Activated CD8-positive, alpha-beta T cell treated with anti-CD3 and anti-CD28 coated beads for 36 hours (primary cell): ENCODE measurements at regions not wholly inside any gene's neighbourhood (a gene's known extent, or its start where the extent isn't known, plus 50 kb on each side); places are given as distances from the start of the nearest gene placed in this dataset.

ENCODE experiments used
- ATAC-seq: fragments of 200-7000 bp; cut with Tn5 transposase; one replicate; pipeline ENCODE4 v1.10.0; 2021; ENCODE audit warnings: mild to moderate bottlenecking, moderate library complexity
- CTCF ChIA-PET: fragments of 350-600 bp; sonication (Branson Sonifier 250); formaldehyde crosslinking; loops from one replicate; lab custom pipeline; 2021; ENCODE audit warnings: antibody characterized with exemption; lab: Charles Lee
- POLR2A ChIA-PET: fragments of 350-600 bp; sonication (Branson Sonifier 250); formaldehyde crosslinking; loops from one replicate; lab custom pipeline; 2021; ENCODE audit warnings: antibody characterized with exemption; lab: Charles Lee
- DNase-seq: peaks from one replicate; pipeline ENCODE4 v3.0.0-alpha.2; 2020
- H3K27ac Mint-ChIP-seq: one replicate; pipeline ENCODE4 v1.8.0; 2021; ENCODE audit warnings: mild to moderate bottlenecking, mixed read lengths
- H3K27me3 Mint-ChIP-seq: one replicate; pipeline ENCODE4 v1.8.0; 2021; ENCODE audit warnings: mixed read lengths
- H3K36me3 Mint-ChIP-seq: one replicate; pipeline ENCODE4 v1.8.0; 2021; ENCODE audit warnings: low read depth, mixed read lengths
- H3K4me1 Mint-ChIP-seq: one replicate; pipeline ENCODE4 v1.8.0; 2021; ENCODE audit warnings: low read depth, mixed read lengths
- H3K4me3 Mint-ChIP-seq: one replicate; pipeline ENCODE4 v1.8.0; 2021; ENCODE audit warnings: mild to moderate bottlenecking, moderate library complexity, mixed read lengths
- H3K9me3 Mint-ChIP-seq: one replicate; pipeline ENCODE4 v1.8.0; 2021; ENCODE audit warnings: mixed read lengths
- CTCF ChIP-seq: fragments of 200-600 bp; IDR thresholded peaks from one replicate; pipeline ENCODE4 v1.8.0; 2022; ENCODE audit warnings: antibody characterized with exemption, mild to moderate bottlenecking
- intact Hi-C: fragments of 100-400 bp; cut with micrococcal nuclease; formaldehyde crosslinking; loops from one replicate; pipeline ENCODE4 v1.10.0; 2022

DNA sequence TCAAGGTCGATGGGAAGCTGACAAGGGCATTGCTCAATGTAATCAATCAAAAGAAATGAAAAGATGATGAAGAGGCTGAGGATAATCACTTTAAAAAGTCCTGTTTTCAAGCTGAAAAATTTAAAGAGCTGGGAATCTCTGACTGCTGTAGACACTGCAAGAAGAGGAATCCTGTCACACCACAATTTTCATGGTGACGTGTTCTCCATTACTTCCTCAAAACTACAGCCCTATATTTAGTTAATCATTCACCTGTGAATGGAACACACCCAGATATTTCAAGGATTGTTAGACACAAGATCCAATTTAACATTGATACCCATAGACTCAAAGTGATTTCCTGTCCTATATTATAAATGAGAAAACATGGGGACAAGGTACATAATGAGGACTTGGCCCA, 1048.3 kb downstream of the AMY1C start:
- ATAC-seq (no peak), DNase-seq (no peak)
- no peaks in the 10 kb centered on the region for H3K27me3 Mint-ChIP-seq
- ChIA-PET CTCF (interaction anchor here (1.1 kb wide), 1 partner anchor 18 kb away, joined by 3 read pairs; no protein-coding TSS in a partner anchor), POLR2A (no interaction called here)
- no peak for TF ChIP-seq CTCF
- H3K27ac Mint-ChIP-seq = no peak overlapping the region
- H3K4me3 Mint-ChIP-seq = no peak overlapping the region
- peaks cover 8% of the 10 kb centered on the region for H3K9me3 Mint-ChIP-seq
- H3K4me1 Mint-ChIP-seq = no peaks in the 10 kb centered on the region
- intact Hi-C loops = no loop called here
- H3K36me3 Mint-ChIP-seq = no peaks in the 10 kb centered on the region

DNA sequence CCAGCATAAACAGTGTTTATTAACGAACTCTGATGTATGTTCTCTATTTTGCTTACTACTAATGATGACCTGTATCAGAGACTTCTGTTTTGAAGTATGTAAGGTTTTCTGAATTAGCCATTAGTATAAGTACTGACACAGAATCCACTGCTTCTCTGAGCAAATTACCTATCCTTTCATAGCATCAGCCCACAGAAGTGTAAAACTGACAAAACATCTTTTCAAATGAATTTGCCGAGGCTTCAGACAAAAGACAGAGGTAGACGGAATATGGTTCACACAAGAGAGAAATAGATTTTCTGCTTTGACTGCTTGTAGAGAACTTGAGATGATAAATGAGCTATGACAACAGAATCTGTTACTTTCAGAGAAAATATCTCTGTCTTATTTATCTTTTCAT, 1051.6 kb downstream of the AMY1C start:
- H3K27me3 Mint-ChIP-seq = no peaks in the 10 kb centered on the region
- ATAC-seq (no peak), DNase-seq (no peak)
- CTCF ChIA-PET = no interaction called here
- no peak overlapping the region for H3K4me3 Mint-ChIP-seq
- POLR2A ChIA-PET = no interaction called here
- H3K4me1 Mint-ChIP-seq = no peaks in the 10 kb centered on the region
- TF ChIP-seq CTCF = no peak
- peaks cover 2% of the 10 kb centered on the region for H3K9me3 Mint-ChIP-seq
- H3K27ac Mint-ChIP-seq = no peak overlapping the region
- no peaks in the 10 kb centered on the region for H3K36me3 Mint-ChIP-seq
- intact Hi-C loops = no loop called here

DNA sequence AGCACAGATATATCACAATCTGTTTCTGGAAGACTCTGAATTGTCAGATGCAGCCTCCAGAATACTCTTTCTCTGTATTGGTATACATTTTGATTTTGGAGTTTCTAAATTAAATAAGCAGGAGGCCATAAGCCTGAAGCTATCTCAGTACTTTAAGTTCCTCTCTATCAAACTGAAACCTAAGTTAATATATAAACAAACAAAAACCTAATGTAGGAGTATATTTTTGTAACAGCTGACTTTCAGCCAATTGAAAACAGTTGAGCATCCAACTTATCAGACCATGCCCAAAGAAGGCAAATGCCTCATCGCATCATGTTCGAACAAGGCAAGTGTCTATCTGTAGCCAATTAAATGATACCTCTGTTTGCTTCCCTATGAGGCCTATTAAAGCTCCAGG, 1054.4 kb downstream of the AMY1C start:
- no peak for ATAC-seq

DNA sequence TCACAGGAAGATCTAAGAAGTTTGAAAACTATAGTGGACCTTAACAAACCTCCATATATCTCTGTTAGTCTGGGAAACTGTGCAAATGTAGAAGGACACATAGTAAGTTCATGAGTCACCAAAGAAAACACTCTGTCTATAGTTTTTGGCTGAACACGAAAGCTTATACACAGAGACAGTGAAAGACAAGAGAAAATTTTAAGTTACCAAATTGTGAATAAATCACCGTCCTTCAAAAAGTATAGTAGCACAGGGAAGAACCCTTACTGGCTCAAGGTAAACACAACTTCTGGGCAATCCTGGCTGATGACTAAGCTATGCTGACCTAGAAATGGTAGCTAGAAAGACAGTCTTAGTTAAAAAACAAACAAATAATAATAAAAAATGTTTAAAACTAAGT, 1057.9 kb downstream of the AMY1C start:
- Mint-ChIP-seq H3K4me1 (no peaks in the 10 kb centered on the region), H3K4me3 (no peak overlapping the region), H3K27me3 (no peaks in the 10 kb centered on the region), H3K27ac (no peak overlapping the region), H3K36me3 (no peaks in the 10 kb centered on the region), H3K9me3 (peaks cover 2% of the 10 kb centered on the region)
- CTCF ChIA-PET = no interaction called here
- TF ChIP-seq CTCF = no peak
- intact Hi-C loops = no loop called here
- DNase-seq (no peak), ATAC-seq (no peak)
- POLR2A ChIA-PET = no interaction called here

More for the DNA sequence above, 1054.4 kb downstream of the AMY1C start:
- no peak overlapping the region for H3K27ac Mint-ChIP-seq
- ChIA-PET POLR2A (no interaction called here), CTCF (no interaction called here)
- H3K4me3 Mint-ChIP-seq = no peak overlapping the region
- H3K36me3 Mint-ChIP-seq = no peaks in the 10 kb centered on the region
- H3K4me1 Mint-ChIP-seq = no peaks in the 10 kb centered on the region
- H3K27me3 Mint-ChIP-seq = no peaks in the 10 kb centered on the region
- intact Hi-C loops = no loop called here
- no peak for DNase-seq
- H3K9me3 Mint-ChIP-seq = peaks cover 2% of the 10 kb centered on the region
- no peak for TF ChIP-seq CTCF

DNA sequence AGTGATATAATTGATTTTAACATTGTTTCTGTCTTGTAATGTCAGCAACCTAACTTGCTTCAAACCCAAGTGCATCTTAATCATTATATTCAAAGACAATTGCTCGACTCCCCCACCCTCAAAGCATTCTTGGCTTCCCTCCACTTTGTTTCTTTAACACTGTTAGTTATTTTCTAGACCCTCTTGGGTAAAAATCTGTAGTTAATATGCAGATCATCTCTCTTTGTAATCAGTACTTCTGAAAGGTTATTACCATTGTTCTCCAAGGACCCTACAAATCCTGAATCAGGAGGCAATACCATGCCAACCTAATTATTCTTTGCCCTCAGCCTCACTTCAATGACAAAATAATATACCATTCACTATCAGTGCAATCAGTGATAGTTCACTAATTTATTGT, 1075.7 kb downstream of the AMY1C start:
- POLR2A ChIA-PET = no interaction called here
- no peaks in the 10 kb centered on the region for H3K4me1 Mint-ChIP-seq
- TF ChIP-seq CTCF = no peak
- CTCF ChIA-PET = no interaction called here
- H3K4me3 Mint-ChIP-seq = no peak overlapping the region
- no peak overlapping the region for H3K27ac Mint-ChIP-seq
- no peak for DNase-seq
- no peaks in the 10 kb centered on the region for H3K36me3 Mint-ChIP-seq
- H3K9me3 Mint-ChIP-seq = peaks cover 5% of the 10 kb centered on the region
- no peak for ATAC-seq
- intact Hi-C loops = no loop called here
- H3K27me3 Mint-ChIP-seq = no peaks in the 10 kb centered on the region
